ENCODE measurements at regions not wholly inside any gene's neighbourhood (a gene's known extent, or its start where the extent isn't known, plus 50 kb on each side); places are given as distances from the start of the nearest gene placed in this dataset.
"Not testable (repeated sequence)": the region's sequence is repeated elsewhere in the genome, so short reads cannot be mapped to it uniquely, and the experiment has no call there.

DNA sequence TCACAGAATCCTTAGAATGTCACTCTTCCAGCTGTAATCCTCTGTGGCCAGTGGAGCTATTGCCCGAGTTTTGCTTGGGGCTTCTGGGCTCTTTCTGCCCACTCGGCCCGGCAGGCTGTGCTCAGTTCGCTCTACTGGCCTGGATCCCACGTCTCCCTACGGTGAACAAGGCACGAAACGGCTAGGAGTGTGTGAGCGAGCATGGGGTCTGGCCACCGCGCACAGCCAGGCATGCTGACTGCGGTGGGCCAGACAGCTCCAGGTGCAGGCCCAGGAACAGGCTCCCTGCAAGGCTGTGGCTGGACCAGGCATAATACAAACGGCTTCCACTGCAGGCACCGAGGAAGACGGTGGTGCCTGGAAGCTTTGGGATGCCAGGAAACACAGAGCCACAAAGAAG, 2035.5 kb upstream of the ACO1 start:
- peaks cover 3% of the 10 kb centered on the region for H3K9me3 Mint-ChIP-seq
- H3K4me1 Mint-ChIP-seq (ENCODE audit: low read depth): no peaks in the 10 kb centered on the region
- no peaks in the 10 kb centered on the region for H3K27me3 Mint-ChIP-seq
- no peak overlapping the region for H3K27ac Mint-ChIP-seq
- DNase-seq: no peak
- no peaks in the 10 kb centered on the region for H3K36me3 Mint-ChIP-seq (ENCODE audit: low read depth)
- H3K4me3 Mint-ChIP-seq: no peak overlapping the region

DNA sequence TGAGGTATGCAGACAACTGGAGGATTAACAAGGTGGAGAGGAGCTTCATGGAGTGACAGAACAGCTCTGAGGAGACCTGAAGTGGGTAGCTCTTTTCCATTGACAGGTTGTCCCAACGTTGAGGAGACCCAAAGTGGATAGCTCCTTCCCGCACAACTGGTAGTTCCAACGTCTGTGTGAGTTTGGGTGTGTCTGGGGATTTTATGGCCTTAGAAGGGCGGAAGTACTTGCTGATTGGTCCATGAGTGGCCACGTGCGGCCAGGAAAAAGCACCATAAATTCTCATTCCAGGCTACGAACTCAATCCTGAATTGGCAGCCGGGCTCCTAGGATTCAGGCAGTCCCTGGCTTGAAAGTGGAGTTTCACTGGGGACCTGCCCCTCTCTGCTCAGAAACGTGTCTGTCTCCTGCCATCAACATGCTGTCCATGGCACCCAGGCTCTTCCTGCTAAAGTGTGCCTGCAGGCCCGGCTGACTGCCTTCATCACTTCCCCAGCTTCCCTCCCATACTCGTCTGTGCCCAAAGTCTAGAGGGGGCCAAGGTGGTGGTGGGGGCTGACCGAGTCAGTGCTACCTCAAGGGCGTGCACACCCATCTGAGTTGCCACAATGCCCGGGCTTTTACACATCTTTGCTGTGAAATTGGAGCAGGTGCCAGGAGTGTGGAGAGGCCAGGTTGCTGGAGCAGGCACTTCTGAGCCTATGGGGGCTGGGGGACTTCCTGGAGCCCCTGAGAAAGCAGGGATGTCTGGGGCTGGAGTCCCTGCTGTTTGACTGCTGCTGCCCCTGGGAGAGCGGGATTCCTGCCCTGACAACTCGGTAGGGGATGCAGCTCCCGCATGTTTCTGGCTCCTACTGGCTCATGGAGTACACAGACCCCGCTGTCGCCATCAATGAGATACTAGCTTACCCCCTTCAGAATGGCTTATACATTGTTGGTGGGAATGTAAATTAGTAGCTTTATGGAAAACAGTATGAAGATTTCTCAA, 2034.6 kb upstream of the ACO1 start:
- no peaks in the 10 kb centered on the region for H3K4me1 Mint-ChIP-seq (ENCODE audit: low read depth)
- no peak for DNase-seq
- no peaks in the 10 kb centered on the region for H3K36me3 Mint-ChIP-seq (ENCODE audit: low read depth)
- H3K9me3 Mint-ChIP-seq: peaks cover 3% of the 10 kb centered on the region
- no peak overlapping the region for H3K27ac Mint-ChIP-seq
- no peaks in the 10 kb centered on the region for H3K27me3 Mint-ChIP-seq
- H3K4me3 Mint-ChIP-seq: no peak overlapping the region

DNA sequence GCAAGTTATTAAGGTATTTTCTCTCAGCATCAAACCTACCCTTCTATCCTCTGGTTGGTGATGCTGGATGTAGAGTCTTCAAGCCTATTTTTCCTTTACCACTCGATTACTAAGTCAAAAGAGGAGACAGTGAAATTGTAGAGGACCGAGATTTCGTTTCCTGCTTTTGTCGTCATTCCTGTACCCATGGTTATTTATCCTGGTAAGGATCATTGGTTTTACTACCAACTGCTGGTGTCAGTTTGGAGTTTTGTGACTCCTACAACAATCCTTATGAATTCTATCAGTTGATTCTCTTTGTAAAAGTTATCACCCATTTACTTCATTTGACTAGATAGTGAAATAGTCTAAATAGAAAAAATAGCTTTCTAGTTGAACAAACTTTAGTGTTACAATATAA, 2028.2 kb upstream of the ACO1 start:
- no peaks in the 10 kb centered on the region for H3K4me1 Mint-ChIP-seq (ENCODE audit: low read depth)
- H3K36me3 Mint-ChIP-seq (ENCODE audit: low read depth): no peaks in the 10 kb centered on the region
- no peak overlapping the region for H3K4me3 Mint-ChIP-seq
- no peaks in the 10 kb centered on the region for H3K9me3 Mint-ChIP-seq
- no peak for DNase-seq
- H3K27ac Mint-ChIP-seq: no peak overlapping the region
- H3K27me3 Mint-ChIP-seq: no peaks in the 10 kb centered on the region

DNA sequence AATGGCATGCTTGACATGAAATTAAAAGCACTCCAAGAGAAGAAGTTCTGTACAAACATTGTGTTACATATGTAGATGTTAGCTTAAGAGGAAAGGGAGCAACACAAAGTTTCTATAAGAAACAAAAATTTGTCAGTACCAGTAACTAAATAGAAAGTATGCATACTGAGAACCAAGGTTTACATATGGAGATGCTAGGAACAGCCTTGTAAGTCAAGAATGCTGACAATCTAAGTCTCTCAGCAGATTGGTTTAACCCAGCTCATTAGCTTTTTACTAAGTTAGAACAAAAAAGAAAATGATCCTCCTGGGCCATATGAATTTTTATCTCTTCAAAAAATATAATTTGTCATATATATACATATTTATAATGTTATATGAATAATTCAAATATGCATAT, 2022.1 kb upstream of the ACO1 start:
- no peak for DNase-seq
- H3K9me3 Mint-ChIP-seq: no peaks in the 10 kb centered on the region
- no peaks in the 10 kb centered on the region for H3K4me1 Mint-ChIP-seq (ENCODE audit: low read depth)
- H3K27me3 Mint-ChIP-seq: no peaks in the 10 kb centered on the region
- H3K27ac Mint-ChIP-seq: no peak overlapping the region
- no peaks in the 10 kb centered on the region for H3K36me3 Mint-ChIP-seq (ENCODE audit: low read depth)
- H3K4me3 Mint-ChIP-seq: no peak overlapping the region

DNA sequence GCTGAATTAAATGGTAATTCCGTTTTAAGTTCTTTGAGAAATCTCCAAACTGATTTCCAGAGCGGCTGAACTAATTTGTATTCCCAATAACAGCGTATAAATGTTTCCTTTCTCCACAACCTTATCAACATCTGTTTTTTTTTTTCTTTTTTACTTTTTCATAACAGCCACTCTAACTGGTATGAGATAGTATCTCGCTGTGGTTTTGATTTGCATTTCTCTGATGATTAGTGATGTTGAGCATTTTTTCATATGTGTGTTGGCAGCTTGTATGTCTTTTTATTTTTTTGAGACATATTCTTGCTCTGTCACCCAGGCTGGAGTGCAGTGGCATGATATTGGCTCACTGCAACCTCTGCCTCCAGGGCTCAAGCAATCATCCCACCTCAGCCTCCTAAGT, 2018.3 kb upstream of the ACO1 start:
- DNase-seq; H3K27me3 Mint-ChIP-seq; H3K36me3 Mint-ChIP-seq (ENCODE audit: low read depth); H3K4me3 Mint-ChIP-seq; H3K27ac Mint-ChIP-seq; H3K4me1 Mint-ChIP-seq (ENCODE audit: low read depth); H3K9me3 Mint-ChIP-seq: not testable (repeated sequence)

DNA sequence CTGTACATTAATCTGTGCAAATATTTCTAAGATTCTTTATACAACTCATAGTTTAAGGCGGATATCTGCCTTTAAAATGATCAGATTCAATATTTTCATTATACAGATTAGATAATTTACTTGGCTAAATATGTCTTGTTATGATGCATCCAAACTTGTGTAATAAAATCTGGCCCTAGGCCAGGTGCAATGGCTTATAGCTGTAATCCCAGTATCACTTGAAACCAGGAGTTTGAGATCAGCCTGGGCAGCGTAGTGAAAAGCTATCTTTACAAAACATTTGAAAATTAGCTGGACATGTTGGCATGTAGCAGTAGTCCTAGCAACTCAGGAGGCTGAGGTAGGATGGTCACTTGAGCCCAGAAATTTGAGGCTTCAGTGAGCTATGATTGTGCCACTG, 2002.2 kb upstream of the ACO1 start:
- no peaks in the 10 kb centered on the region for H3K9me3 Mint-ChIP-seq
- DNase-seq: no peak
- no peak overlapping the region for H3K27ac Mint-ChIP-seq
- no peak overlapping the region for H3K4me3 Mint-ChIP-seq
- no peaks in the 10 kb centered on the region for H3K36me3 Mint-ChIP-seq (ENCODE audit: low read depth)
- H3K4me1 Mint-ChIP-seq (ENCODE audit: low read depth): no peaks in the 10 kb centered on the region
- H3K27me3 Mint-ChIP-seq: no peaks in the 10 kb centered on the region

DNA sequence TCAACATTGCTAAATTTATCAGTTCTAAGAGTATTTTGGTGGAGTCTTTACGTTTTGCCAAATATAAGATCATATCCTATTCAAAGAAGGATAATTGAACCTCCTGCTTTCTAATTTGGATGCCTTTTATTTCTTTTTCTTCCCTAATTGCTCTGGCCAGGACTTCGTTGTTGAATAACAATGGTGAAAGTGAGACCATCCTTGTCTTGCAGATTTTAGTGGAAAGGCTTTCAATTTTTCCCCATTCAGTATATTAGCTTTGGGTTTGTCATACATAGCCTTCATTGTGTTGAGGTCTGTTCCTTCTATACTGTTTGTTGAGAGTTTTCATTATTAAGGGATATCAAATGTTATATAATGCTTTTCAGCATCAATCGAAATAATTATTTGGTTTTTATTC, 1974.2 kb upstream of the ACO1 start:
- Mint-ChIP-seq H3K4me1 (ENCODE audit: low read depth) (no peaks in the 10 kb centered on the region), H3K9me3 (peaks cover 21% of the 10 kb centered on the region), H3K27ac (no peak overlapping the region), H3K4me3 (no peak overlapping the region), H3K27me3 (no peaks in the 10 kb centered on the region), H3K36me3 (ENCODE audit: low read depth) (no peaks in the 10 kb centered on the region)
- no peak for DNase-seq

DNA sequence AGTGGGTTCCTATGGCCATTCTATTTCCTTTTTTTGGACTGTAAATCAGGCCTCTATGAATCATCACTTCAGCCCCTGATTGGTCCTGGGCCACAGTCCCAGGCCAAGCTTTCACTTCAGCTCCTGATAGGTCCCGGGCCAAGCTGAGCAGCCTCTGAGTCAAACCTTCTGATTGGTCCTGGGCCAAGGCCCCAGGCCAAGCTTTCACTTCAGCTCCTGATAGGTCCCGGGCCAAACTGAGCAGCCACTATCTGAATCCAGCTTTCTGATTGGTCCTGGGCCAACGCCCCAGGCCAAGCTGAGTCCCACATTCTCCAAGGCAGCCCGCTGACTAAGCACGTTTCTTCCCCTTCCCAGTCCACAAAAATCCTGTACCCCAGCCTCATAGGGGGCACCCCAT, 1972.9 kb upstream of the ACO1 start:
- Mint-ChIP-seq H3K27ac (no peak overlapping the region), H3K4me1 (ENCODE audit: low read depth) (no peaks in the 10 kb centered on the region), H3K4me3 (no peak overlapping the region), H3K36me3 (ENCODE audit: low read depth) (no peaks in the 10 kb centered on the region), H3K27me3 (no peaks in the 10 kb centered on the region), H3K9me3 (peaks cover 24% of the 10 kb centered on the region)
- DNase-seq: no peak

DNA sequence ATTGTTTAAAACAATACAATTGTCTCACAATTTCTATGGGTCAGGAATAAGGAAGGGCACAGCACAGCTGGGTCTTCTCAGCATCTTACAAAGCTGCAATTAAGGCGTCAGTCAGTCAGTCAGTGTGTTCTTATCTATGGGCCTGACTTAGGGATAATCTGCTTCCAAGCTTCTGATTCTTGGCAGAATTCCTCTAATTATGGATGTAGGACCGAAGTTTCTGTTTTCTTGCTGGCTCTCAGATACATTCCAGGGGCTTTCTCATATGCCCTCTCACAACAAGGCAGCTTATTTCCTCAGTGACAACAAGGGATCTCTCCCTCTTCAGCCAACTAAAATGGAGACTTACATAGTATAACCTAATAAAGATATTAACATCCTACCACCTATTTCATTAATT, 1925.3 kb upstream of the ACO1 start:
- H3K36me3 Mint-ChIP-seq (ENCODE audit: low read depth): no peaks in the 10 kb centered on the region
- H3K4me1 Mint-ChIP-seq (ENCODE audit: low read depth): no peaks in the 10 kb centered on the region
- no peak overlapping the region for H3K27ac Mint-ChIP-seq
- no peaks in the 10 kb centered on the region for H3K27me3 Mint-ChIP-seq
- no peak for DNase-seq
- H3K9me3 Mint-ChIP-seq: no peaks in the 10 kb centered on the region
- no peak overlapping the region for H3K4me3 Mint-ChIP-seq

DNA sequence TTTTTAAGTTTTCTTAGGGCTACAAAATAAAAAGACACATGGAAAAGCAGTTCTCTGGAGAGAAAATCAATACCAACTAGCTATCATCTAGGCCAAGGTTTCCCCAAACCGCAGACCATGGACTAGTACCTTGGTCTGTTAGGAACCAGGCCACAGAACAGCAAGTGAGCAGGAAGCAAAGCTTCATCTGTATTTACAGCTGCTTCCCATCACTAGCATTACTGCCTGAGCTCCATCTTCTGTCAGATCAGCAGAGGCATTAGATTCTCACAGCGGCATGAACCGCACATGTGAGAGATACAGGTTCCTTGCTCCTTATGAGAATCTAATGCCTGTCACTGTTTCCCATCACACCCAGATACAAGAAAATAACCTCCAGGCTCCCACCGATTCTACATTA, 1907.6 kb upstream of the ACO1 start:
- Mint-ChIP-seq H3K27ac (no peak overlapping the region), H3K36me3 (ENCODE audit: low read depth) (no peaks in the 10 kb centered on the region), H3K27me3 (no peaks in the 10 kb centered on the region), H3K4me3 (no peak overlapping the region), H3K9me3 (no peaks in the 10 kb centered on the region), H3K4me1 (ENCODE audit: low read depth) (no peaks in the 10 kb centered on the region)
- no peak for DNase-seq

DNA sequence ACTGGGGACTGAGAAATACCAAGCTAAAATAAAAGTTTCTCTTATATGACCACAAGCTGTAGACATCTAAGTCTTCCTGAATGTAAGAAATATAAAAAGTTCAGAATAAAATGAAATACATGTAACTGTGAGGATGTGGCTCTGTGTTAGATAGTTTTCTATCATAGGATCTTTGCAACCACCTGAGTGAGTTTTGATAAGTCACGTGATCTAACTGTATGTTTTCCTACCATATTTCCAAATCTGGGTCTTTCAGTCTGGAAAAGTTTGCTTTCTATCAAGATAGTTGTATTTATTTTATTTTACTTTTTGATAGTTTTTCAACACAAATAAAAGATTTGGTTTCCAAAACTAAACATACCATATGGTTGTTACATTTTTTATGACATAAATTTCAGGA, 1905.8 kb upstream of the ACO1 start:
- Mint-ChIP-seq H3K27me3 (no peaks in the 10 kb centered on the region), H3K36me3 (ENCODE audit: low read depth) (no peaks in the 10 kb centered on the region), H3K9me3 (no peaks in the 10 kb centered on the region), H3K4me1 (ENCODE audit: low read depth) (no peaks in the 10 kb centered on the region), H3K27ac (no peak overlapping the region), H3K4me3 (no peak overlapping the region)
- no peak for DNase-seq

DNA sequence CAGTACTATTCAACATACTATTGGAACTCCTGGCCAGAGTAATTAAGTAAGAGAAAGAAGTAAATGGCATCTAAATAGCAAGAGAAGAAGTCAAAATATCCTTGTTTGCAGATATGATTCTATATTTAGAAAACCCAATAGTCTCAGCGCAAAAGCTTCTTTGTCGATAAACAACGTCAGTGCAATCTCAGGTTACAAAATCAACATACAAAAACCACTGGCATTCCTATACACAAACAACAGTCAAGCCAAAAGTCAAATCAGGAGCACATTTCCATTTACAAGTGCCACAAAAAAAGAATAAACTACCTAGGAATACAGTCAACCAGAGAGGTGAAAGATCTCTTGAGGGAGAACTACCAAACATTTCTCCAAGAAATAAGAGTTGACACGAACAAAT, 1901.9 kb upstream of the ACO1 start:
- Mint-ChIP-seq H3K4me1 (ENCODE audit: low read depth) (no peaks in the 10 kb centered on the region), H3K27ac (no peak overlapping the region), H3K9me3 (no peaks in the 10 kb centered on the region), H3K4me3 (no peak overlapping the region), H3K27me3 (no peaks in the 10 kb centered on the region), H3K36me3 (ENCODE audit: low read depth) (no peaks in the 10 kb centered on the region)
- DNase-seq: no peak

DNA sequence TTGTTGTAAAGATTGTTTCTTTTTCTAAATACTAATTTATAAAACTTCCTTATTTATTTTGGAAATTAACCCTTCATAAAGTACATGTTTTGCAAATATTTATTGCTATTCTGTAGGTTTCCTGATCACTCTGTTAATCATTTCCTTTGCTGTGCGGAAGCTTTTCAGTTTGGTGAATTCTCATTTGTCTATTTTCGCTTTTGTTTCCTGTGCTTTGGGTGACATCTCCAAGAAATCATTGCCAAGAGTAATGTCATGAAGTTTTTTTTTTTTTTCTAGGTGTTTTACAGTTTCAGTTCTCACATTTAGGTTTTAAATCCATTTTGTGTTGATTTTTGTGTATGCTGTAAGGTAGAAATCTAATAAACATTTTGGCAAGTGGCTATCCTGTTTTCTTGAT, 1899.8 kb upstream of the ACO1 start:
- Mint-ChIP-seq H3K27me3 (no peaks in the 10 kb centered on the region), H3K27ac (no peak overlapping the region), H3K9me3 (no peaks in the 10 kb centered on the region), H3K4me3 (no peak overlapping the region), H3K4me1 (ENCODE audit: low read depth) (no peaks in the 10 kb centered on the region), H3K36me3 (ENCODE audit: low read depth) (no peaks in the 10 kb centered on the region)
- no peak for DNase-seq

DNA sequence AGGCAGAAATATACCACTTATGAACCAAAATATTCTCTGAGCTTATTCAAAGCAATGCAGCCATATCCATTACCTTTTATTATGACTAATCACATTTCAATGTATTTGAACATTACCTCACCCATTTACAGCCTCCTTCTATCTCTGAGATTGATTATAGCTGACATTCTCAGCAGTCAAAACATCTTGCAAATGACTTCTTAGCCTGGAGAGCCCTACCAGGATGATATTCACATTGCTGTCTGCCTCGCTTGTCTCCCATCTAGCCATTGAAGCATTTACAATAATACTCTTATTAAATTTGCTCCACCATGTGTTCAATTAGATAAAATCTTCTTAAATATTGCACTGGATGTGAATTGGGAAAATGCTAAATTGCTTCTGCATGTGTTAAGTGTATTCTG, 1879.9 kb upstream of the ACO1 start:
- Mint-ChIP-seq H3K4me3 (no peak overlapping the region), H3K27me3 (no peaks in the 10 kb centered on the region), H3K9me3 (no peaks in the 10 kb centered on the region), H3K4me1 (ENCODE audit: low read depth) (no peaks in the 10 kb centered on the region), H3K36me3 (ENCODE audit: low read depth) (no peaks in the 10 kb centered on the region), H3K27ac (no peak overlapping the region)
- no peak for DNase-seq

DNA sequence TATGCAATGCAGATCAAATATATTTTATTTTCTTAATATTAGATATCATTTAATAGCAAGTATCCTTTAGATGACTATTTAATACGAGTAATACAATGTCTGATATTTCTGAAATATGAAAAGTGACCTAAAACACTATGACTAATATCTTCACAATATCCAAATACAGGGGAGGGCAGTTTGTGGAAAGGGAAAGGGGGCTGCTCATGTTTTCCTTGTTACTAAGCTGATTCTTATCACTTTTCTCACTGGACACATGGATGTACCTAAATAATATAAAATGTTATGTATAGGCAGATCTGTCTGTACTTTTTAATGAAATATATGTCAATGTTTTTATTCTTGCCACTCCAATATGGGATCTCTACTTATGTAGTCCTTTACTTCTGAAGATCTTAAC, 1879.1 kb upstream of the ACO1 start:
- H3K9me3 Mint-ChIP-seq: no peaks in the 10 kb centered on the region
- DNase-seq: no peak
- H3K27me3 Mint-ChIP-seq: no peaks in the 10 kb centered on the region
- no peaks in the 10 kb centered on the region for H3K4me1 Mint-ChIP-seq (ENCODE audit: low read depth)
- H3K36me3 Mint-ChIP-seq (ENCODE audit: low read depth): no peaks in the 10 kb centered on the region
- H3K4me3 Mint-ChIP-seq: no peak overlapping the region
- no peak overlapping the region for H3K27ac Mint-ChIP-seq

DNA sequence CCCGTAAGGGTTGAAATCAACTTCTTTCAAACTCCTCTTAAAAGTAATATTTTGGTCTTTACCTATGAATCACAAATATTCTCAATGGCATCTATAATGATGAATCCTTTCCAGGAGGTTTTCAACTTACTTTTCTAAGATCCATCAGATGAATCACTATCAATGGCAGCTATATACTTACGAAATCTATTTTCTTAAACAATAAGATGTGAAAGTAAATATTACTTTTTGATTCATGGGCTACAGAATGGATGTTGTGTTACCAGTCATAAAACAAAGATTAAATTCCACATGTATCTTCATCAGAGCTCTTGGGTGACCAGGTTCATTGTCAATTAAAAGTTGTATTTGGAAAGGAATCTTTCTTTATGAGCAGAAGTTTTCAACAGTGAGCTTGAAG, 1877.7 kb upstream of the ACO1 start:
- no peak for DNase-seq
- H3K36me3 Mint-ChIP-seq (ENCODE audit: low read depth): no peaks in the 10 kb centered on the region
- no peaks in the 10 kb centered on the region for H3K4me1 Mint-ChIP-seq (ENCODE audit: low read depth)
- no peaks in the 10 kb centered on the region for H3K27me3 Mint-ChIP-seq
- no peaks in the 10 kb centered on the region for H3K9me3 Mint-ChIP-seq
- no peak overlapping the region for H3K27ac Mint-ChIP-seq
- H3K4me3 Mint-ChIP-seq: no peak overlapping the region

All from activated T-cell treated with anti-CD3 and anti-CD28 coated beads, Interleukin-2, amount 50 U/mL, for 24 hours (primary cell).